ENCODE measurements at regions not wholly inside any gene's neighbourhood (a gene's known extent, or its start where the extent isn't known, plus 50 kb on each side); places are given as distances from the start of the nearest gene placed in this dataset.

GRCh38 chr4:162871990-162872389 lies 294.7 kb downstream of the NAF1 start:
- no peak overlapping the region for H3K27ac ChIP-seq (replicated peaks)
- H3K27me3 ChIP-seq (ENCODE audit: insufficient read depth, poor library complexity, severe bottlenecking) = no peaks in the 10 kb centered on the region
- DNase-seq (ENCODE audit: low read depth in 1 of 2, low spot score in 1 of 2) = no peak
- TF ChIP-seq REST (IDR thresholded peaks at IDR 0.05; ENCODE audit: insufficient replicate concordance, low read depth) (no peak), POLR2AphosphoS5 (IDR thresholded peaks at IDR 0.05; ENCODE audit: low read depth) (no peak), SPI1 (IDR thresholded peaks at IDR 0.05; ENCODE audit: borderline replicate concordance, low read depth) (no peak), GABPA (IDR thresholded peaks at IDR 0.05; ENCODE audit: low read depth) (no peak)
- TF ChIP-seq, protein P1, sequence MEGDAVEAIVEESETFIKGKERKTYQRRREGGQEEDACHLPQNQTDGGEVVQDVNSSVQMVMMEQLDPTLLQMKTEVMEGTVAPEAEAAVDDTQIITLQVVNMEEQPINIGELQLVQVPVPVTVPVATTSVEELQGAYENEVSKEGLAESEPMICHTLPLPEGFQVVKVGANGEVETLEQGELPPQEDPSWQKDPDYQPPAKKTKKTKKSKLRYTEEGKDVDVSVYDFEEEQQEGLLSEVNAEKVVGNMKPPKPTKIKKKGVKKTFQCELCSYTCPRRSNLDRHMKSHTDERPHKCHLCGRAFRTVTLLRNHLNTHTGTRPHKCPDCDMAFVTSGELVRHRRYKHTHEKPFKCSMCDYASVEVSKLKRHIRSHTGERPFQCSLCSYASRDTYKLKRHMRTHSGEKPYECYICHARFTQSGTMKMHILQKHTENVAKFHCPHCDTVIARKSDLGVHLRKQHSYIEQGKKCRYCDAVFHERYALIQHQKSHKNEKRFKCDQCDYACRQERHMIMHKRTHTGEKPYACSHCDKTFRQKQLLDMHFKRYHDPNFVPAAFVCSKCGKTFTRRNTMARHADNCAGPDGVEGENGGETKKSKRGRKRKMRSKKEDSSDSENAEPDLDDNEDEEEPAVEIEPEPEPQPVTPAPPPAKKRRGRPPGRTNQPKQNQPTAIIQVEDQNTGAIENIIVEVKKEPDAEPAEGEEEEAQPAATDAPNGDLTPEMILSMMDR (IDR thresholded peaks at IDR 0.05; ENCODE audit: insufficient read depth, low read length) = no peak
- H3K4me3 ChIP-seq (replicated peaks; ENCODE audit: insufficient read depth, low read length) = no peak overlapping the region

DNA sequence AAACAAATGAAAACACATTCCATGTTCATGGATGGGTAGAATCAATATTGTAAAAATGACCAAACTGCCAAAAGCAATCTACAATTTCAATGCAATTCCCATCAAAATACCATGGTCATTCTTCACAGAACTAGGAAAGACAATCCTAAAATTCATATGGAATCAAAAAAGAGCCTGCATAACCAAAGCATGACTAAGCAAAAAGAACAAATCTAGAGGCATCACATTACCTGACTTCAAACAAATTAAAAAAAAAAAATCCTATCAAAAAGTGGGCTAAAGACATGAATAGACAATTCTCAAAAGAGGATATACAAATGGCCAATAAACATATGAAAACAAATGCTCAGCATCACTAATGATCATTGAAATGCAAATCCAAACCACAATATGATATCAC lies 297.5 kb downstream of the NAF1 start:
- no peak overlapping the region for H3K27ac ChIP-seq (replicated peaks)
- no peak overlapping the region for H3K4me3 ChIP-seq (replicated peaks; ENCODE audit: insufficient read depth, low read length)
- H3K27me3 ChIP-seq (ENCODE audit: insufficient read depth, poor library complexity, severe bottlenecking) = no peaks in the 10 kb centered on the region
- no peak for TF ChIP-seq REST (IDR thresholded peaks at IDR 0.05; ENCODE audit: insufficient replicate concordance, low read depth)
- no peak for TF ChIP-seq SPI1 (IDR thresholded peaks at IDR 0.05; ENCODE audit: borderline replicate concordance, low read depth)
- TF ChIP-seq, protein P1 (IDR thresholded peaks at IDR 0.05; ENCODE audit: insufficient read depth, low read length) = no peak
- TF ChIP-seq POLR2AphosphoS5 (IDR thresholded peaks at IDR 0.05; ENCODE audit: low read depth) = no peak
- no peak for TF ChIP-seq GABPA (IDR thresholded peaks at IDR 0.05; ENCODE audit: low read depth)
- DNase-seq (ENCODE audit: low read depth in 1 of 2, low spot score in 1 of 2) = no peak

- no peak for DNase-seq (ENCODE audit: low read depth in 1 of 2, low spot score in 1 of 2)
- TF ChIP-seq SPI1 (IDR thresholded peaks at IDR 0.05; ENCODE audit: borderline replicate concordance, low read depth) = no peak
- no peak for TF ChIP-seq REST (IDR thresholded peaks at IDR 0.05; ENCODE audit: insufficient replicate concordance, low read depth)
- no peak for TF ChIP-seq POLR2AphosphoS5 (IDR thresholded peaks at IDR 0.05; ENCODE audit: low read depth)
- TF ChIP-seq GABPA (IDR thresholded peaks at IDR 0.05; ENCODE audit: low read depth) = no peak
- TF ChIP-seq, protein P1 (IDR thresholded peaks at IDR 0.05; ENCODE audit: insufficient read depth, low read length) = no peak
- H3K4me3 ChIP-seq (replicated peaks; ENCODE audit: insufficient read depth, low read length) = no peak overlapping the region
- no peak overlapping the region for H3K27ac ChIP-seq (replicated peaks)
- H3K27me3 ChIP-seq (ENCODE audit: insufficient read depth, poor library complexity, severe bottlenecking) = no peaks in the 10 kb centered on the region
These were observed 300.1 kb downstream of the NAF1 start for GRCh38 chr4:162866565-162866964.

Measured in HL-60 (cell line).